Activated CD8-positive, alpha-beta T cell treated with anti-CD3 and anti-CD28 coated beads, Interleukin-2, amount 10 ng/mL, durations not matched to agents 7 days and 5 days (primary cell): ENCODE measurements at regions not wholly inside any gene's neighbourhood (a gene's known extent, or its start where the extent isn't known, plus 50 kb on each side); places are given as distances from the start of the nearest gene placed in this dataset.

Source experiments
- ATAC-seq: fragments of 150-1000 bp; cut with Tn5 transposase; one replicate; pipeline ENCODE4 v1.10.0; 2021; ENCODE audit warnings: moderate library complexity
- CTCF ChIA-PET: fragments of 350-600 bp; sonication (Branson Sonifier 250); formaldehyde crosslinking; loops from one replicate; lab custom pipeline; 2021; ENCODE audit warnings: antibody characterized with exemption; lab: Charles Lee
- POLR2A ChIA-PET: fragments of 350-600 bp; sonication (Branson Sonifier 250); formaldehyde crosslinking; loops from one replicate; lab custom pipeline; 2021; ENCODE audit warnings: antibody characterized with exemption; lab: Charles Lee
- DNase-seq: peaks from one replicate; pipeline ENCODE4 v3.0.0-alpha.2; 2020
- H3K27ac Mint-ChIP-seq: one replicate; pipeline ENCODE4 v1.8.0; 2021; ENCODE audit warnings: mild to moderate bottlenecking, mixed read lengths
- H3K27me3 Mint-ChIP-seq: one replicate; pipeline ENCODE4 v1.8.0; 2021; ENCODE audit warnings: low read depth, mixed read lengths
- H3K36me3 Mint-ChIP-seq: one replicate; pipeline ENCODE4 v1.8.0; 2021; ENCODE audit warnings: low read depth, mixed read lengths
- H3K4me1 Mint-ChIP-seq: one replicate; pipeline ENCODE4 v1.8.0; 2021; ENCODE audit warnings: low read depth, mixed read lengths
- H3K4me3 Mint-ChIP-seq: one replicate; pipeline ENCODE4 v1.8.0; 2021; ENCODE audit warnings: mild to moderate bottlenecking, mixed read lengths
- H3K9me3 Mint-ChIP-seq: one replicate; pipeline ENCODE4 v1.8.0; 2022; ENCODE audit warnings: mixed read lengths; ENCODE audit not compliant: insufficient read depth

DNA sequence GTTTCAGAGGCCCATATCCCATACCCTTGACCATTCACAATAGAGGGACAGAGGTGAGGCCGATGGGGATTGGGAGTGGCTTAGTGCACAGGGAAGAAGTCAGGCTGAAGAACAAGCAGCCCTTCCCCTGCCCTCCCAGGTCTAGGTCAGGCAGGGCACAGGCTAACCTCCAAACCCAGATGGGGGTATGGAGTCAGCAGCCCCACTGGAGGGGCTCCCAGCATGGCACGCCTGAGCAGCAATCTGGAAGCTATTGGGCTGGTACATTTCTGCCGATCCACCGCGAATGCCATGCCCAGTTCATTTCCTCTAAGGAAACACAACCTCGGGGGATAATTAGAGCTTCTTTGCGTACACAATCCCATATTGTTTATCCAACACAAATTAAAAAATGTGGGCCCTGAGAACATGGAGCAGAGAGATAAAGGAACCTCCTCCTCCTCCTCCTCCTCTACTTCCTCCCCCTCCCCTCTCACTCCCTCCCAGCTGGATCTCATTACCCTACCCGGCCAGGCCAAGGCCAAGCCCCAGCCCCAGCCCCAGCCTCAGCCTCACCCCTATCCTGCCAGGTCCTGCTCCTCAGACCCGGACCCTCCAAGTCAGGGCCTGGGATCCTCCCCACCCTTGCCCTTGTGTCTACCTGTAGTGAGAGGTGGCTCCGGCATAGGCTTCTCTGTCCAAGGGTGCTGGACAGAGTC, 83.0 kb downstream of the PJA1 start:
- Mint-ChIP-seq H3K27me3 (no peaks in the 10 kb centered on the region), H3K4me3 (no peak overlapping the region), H3K4me1 (no peaks in the 10 kb centered on the region), H3K9me3 (no peaks in the 10 kb centered on the region), H3K27ac (no peak overlapping the region), H3K36me3 (no peaks in the 10 kb centered on the region)
- ChIA-PET POLR2A (no interaction called here), CTCF (no interaction called here)
- DNase-seq (no peak), ATAC-seq (no peak)

DNA sequence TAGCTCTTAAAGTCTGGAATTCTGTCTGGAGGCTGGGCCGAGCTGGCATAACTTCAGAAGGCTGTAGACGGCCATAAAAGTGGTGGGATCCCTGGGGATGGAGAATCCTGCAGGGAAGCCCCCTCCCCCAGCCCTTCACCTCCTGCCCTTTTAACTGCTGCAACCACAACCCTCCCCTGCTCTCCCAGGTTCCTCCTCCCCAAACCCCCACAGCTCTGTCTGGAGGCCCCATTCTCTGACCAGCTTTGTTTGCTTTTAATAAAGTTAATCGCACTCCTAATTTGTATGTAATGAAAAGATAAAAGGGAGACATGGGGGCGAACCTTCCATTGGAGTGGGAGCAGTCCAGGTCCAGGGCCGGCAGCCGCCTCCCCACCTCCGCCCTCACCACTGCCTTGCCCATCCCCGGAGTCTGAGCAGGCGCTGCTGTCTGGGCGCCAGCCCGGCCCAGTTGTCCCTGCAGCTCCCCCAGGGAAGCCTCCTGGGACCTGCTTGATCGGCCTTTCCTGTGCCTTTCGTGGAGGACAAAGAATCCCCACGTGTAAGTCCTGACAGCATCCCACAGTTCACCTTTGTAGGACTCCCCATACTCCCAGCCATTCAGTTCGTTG, 84.3 kb downstream of the PJA1 start:
- no peak for DNase-seq
- ChIA-PET POLR2A (no interaction called here), CTCF (no interaction called here)
- Mint-ChIP-seq H3K27ac (no peak overlapping the region), H3K4me3 (no peak overlapping the region), H3K4me1 (no peaks in the 10 kb centered on the region), H3K27me3 (no peaks in the 10 kb centered on the region), H3K36me3 (no peaks in the 10 kb centered on the region), H3K9me3 (no peaks in the 10 kb centered on the region)
- ATAC-seq: no peak

DNA sequence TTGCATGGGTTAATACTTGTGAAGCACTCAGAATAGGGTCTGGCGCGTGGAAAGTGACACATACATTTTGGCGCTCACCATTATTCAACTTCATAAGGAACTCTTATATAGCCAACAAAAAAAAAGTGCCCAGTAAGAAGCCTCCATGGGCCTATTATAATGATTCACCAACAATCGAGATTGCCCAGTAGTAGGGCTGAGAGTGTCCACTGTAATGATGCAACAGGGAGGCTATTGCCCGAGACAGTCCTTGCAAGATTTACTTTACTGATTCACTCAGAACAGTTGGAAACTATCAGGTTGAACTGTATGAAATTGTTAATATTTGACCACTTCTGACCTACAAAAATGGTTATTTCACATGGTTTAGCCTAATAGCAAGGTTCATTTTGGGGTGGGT, 86.0 kb downstream of the PJA1 start:
- Mint-ChIP-seq H3K4me1 (no peaks in the 10 kb centered on the region), H3K27ac (no peak overlapping the region), H3K27me3 (no peaks in the 10 kb centered on the region), H3K4me3 (no peak overlapping the region), H3K9me3 (no peaks in the 10 kb centered on the region), H3K36me3 (no peaks in the 10 kb centered on the region)
- no peak for DNase-seq
- ChIA-PET CTCF (no interaction called here), POLR2A (no interaction called here)
- no peak for ATAC-seq

DNA sequence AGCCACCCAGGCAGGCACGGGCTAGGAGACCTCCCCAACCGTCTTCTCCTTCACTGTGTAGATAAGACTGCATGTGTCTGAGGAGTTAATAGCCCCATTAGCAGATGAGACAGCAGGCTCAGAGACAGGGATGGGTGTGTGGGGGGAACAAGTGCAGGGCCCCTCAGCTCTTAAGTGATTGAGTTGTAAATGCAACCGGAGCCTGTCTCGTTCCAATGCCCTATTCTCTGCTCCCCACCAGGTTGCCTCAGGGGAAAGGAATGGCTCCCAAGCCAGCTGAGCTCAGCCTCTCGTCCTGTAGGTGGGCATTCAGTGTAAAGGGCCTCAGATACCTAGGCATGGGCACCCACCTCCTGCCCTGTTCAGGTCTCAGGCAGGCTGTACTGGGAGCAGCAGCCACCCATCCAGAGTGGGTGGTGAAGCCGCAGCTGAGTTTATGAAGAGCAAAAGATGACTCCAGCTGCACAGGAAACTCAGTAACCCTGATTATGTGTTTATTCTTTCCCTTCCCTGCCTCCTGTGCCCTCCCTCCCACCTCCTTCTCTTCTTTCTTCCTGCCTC, 87.3 kb downstream of the PJA1 start:
- CTCF ChIA-PET: no interaction called here
- DNase-seq (no peak), ATAC-seq (no peak)
- Mint-ChIP-seq H3K36me3 (no peaks in the 10 kb centered on the region), H3K4me3 (no peak overlapping the region), H3K27ac (no peak overlapping the region), H3K4me1 (no peaks in the 10 kb centered on the region), H3K27me3 (no peaks in the 10 kb centered on the region), H3K9me3 (no peaks in the 10 kb centered on the region)
- POLR2A ChIA-PET: no interaction called here

DNA sequence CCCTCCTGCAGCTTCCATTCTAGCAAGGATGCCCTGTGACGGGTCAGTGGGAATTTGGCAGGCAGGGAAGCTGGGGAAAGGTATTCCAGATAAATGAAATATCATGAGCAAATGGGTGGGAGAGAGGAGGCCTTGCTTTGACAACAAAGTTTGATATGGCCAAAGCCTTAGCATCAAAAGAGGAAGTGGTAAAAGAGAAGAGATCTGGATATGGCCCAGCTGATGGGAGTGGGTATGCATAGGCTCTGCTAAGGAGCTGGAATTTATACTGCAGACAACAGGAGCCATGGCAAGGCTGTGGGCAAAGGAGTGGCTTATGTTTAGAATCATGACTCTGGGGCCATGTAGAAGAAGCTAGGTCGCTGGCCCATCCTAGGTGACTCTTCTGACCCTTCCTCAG, 89.2 kb downstream of the PJA1 start:
- Mint-ChIP-seq H3K4me3 (no peak overlapping the region), H3K4me1 (no peaks in the 10 kb centered on the region), H3K9me3 (no peaks in the 10 kb centered on the region), H3K27ac (no peak overlapping the region), H3K36me3 (no peaks in the 10 kb centered on the region), H3K27me3 (no peaks in the 10 kb centered on the region)
- POLR2A ChIA-PET: no interaction called here
- DNase-seq (no peak), ATAC-seq (no peak)
- CTCF ChIA-PET: no interaction called here

DNA sequence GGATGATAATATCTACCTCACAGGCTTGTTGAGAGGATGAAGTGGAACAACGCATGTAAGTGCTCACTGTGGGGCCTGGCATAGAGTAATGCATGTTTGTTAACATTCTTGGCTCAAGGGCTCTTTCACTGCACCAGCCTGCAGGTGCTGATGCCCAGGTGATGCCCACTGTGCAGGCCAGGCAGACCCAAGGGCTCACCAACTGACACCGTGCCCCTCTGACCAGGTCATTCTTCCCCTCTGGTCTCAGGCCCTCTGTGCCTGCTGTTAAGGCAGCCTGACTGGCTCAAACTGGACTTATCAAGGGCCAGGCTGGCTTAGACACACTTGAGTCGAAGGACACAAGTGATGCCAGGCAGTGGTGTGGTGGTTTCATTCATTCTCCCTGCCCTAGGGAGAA, 90.5 kb downstream of the PJA1 start:
- no peak overlapping the region for H3K27ac Mint-ChIP-seq
- H3K36me3 Mint-ChIP-seq: no peaks in the 10 kb centered on the region
- no peak for ATAC-seq
- no peaks in the 10 kb centered on the region for H3K27me3 Mint-ChIP-seq
- no peak for DNase-seq
- H3K9me3 Mint-ChIP-seq: no peaks in the 10 kb centered on the region
- H3K4me1 Mint-ChIP-seq: no peaks in the 10 kb centered on the region
- H3K4me3 Mint-ChIP-seq: no peak overlapping the region
- ChIA-PET POLR2A (no interaction called here), CTCF (no interaction called here)

DNA sequence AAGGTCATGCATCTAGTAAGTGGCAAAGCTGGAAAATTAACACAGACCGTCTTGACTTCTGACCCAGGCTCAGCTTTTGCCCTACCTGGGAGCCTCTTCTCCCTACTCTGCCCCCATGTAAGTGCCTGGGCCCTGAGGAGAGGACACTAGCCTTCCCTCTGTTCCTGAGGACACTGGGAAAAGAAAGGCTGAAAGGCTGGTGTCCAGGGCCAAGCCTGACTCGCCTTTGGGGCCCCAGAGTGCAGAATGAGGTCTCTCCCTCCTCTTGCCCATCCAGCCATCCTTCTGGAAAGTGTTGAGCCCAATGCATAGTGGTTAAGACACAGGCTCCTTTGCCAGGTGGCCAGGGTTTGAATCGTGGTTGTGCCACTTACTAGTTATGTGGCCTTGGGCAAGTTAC, 91.5 kb downstream of the PJA1 start:
- no peak overlapping the region for H3K4me3 Mint-ChIP-seq
- ChIA-PET POLR2A (no interaction called here), CTCF (no interaction called here)
- H3K36me3 Mint-ChIP-seq: no peaks in the 10 kb centered on the region
- H3K27me3 Mint-ChIP-seq: no peaks in the 10 kb centered on the region
- no peak for DNase-seq
- no peak overlapping the region for H3K27ac Mint-ChIP-seq
- ATAC-seq: no peak
- no peaks in the 10 kb centered on the region for H3K9me3 Mint-ChIP-seq
- H3K4me1 Mint-ChIP-seq: no peaks in the 10 kb centered on the region

DNA sequence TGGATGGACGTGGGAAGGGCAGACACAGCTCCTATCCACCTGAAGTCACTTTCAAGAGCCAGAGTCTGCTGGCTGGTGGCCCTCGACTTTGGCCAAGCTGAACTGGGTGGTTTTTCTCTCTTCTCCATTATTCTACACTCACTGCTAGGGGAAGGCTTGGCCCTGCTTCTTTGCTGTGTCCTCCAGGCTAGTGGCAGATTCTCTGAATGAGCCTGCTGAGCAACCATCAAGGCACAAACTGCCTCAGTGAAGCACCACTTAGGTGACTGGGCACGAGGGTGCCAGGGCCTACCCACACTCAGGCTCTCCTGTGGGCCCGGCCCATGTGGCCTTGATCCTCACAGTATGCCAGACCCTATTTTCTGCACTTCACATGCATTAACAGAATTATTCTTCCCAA, 92.0 kb downstream of the PJA1 start:
- POLR2A ChIA-PET: no interaction called here
- DNase-seq: no peak
- CTCF ChIA-PET: no interaction called here
- Mint-ChIP-seq H3K4me1 (no peaks in the 10 kb centered on the region), H3K27me3 (no peaks in the 10 kb centered on the region), H3K9me3 (no peaks in the 10 kb centered on the region), H3K27ac (no peak overlapping the region), H3K4me3 (no peak overlapping the region), H3K36me3 (no peaks in the 10 kb centered on the region)
- ATAC-seq: no peak

DNA sequence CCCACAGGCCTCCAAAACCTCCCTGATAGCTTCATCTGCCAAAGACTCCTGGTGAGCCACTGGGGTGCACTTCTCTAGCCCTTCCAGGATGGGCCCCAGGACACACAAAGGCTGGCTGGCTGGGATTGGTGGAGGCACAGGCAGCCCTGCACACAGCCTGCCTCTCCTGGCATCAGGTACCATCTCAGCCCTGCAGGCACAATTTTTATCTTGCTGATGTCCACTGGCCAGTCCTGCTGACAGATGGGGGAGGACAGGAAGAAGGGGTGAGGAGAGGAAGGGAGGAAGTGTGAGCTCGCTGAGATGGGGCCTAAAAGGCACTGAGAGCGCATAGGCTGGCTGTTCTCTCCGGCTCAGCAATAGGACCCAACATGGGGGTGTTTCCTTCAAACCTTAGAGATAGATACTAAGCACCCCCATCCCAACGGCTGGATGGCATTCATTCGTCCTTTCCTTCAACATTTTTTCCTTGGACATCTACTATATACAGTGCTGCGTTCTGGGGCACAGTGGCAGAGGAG, 92.7 kb downstream of the PJA1 start:
- CTCF ChIA-PET: no interaction called here
- H3K36me3 Mint-ChIP-seq: no peaks in the 10 kb centered on the region
- no peak overlapping the region for H3K27ac Mint-ChIP-seq
- POLR2A ChIA-PET: no interaction called here
- DNase-seq (no peak), ATAC-seq (no peak)
- no peaks in the 10 kb centered on the region for H3K27me3 Mint-ChIP-seq
- no peaks in the 10 kb centered on the region for H3K9me3 Mint-ChIP-seq
- H3K4me3 Mint-ChIP-seq: no peak overlapping the region
- no peaks in the 10 kb centered on the region for H3K4me1 Mint-ChIP-seq

DNA sequence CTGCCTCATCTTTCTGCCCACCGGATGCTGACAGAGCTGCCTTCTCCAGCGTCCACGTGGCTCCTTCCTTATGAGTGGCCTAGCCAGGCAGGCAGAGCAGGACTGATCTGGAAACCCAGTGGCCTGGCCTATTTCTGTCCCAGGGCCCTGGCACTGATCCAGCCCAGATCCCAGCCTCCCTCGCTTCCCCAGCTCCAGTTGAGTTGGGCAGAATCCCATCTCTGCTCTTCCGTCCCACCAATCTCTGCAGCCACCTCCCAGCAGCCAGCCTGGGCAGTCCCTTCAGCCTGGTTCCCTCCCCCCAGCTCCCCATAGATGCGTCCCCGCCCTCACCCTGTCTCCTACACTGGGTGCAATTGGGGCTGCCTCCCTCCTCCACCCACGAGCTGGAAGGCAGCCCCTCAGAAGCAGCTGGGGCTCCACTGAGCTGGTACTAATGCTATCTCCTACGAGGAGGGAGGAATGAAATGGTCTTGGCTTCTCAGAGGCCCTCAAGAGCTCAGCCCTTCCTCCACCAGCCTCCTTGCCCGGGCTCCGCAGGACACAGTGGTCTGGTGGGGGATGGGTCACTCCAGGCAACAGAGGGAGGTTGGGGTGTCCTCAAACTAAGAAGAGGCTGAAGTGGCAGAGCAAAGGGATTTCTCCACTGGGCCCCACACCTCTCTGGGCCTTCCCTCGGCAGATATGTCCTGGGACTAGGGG, 94.2 kb downstream of the PJA1 start:
- Mint-ChIP-seq H3K4me1 (no peaks in the 10 kb centered on the region), H3K36me3 (no peaks in the 10 kb centered on the region), H3K27ac (no peak overlapping the region), H3K9me3 (no peaks in the 10 kb centered on the region), H3K27me3 (no peaks in the 10 kb centered on the region), H3K4me3 (no peak overlapping the region)
- POLR2A ChIA-PET: no interaction called here
- ATAC-seq: no peak
- DNase-seq: no peak
- CTCF ChIA-PET: no interaction called here

DNA sequence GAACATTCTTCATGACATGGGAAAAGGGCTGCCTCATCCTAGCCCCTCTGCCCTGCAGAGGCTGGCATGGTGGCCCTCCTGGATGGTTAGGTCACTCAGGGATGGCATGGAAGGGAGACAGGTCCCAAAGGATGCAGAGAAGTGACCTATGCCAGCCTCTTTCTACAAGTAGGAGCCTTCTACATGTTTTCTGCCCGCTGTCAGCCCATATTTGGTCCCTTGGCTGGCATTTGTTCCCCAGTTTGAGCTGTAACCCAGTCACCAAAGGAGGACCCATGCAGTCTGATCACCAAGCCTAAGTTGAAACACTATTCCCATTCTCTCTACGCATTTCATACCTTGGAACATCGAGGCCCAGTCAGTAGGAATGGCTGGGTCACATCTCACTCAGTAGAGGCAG, 95.4 kb downstream of the PJA1 start:
- no peak for DNase-seq
- Mint-ChIP-seq H3K4me1 (no peaks in the 10 kb centered on the region), H3K4me3 (no peak overlapping the region), H3K27ac (no peak overlapping the region), H3K27me3 (no peaks in the 10 kb centered on the region), H3K36me3 (no peaks in the 10 kb centered on the region), H3K9me3 (no peaks in the 10 kb centered on the region)
- CTCF ChIA-PET: no interaction called here
- POLR2A ChIA-PET: no interaction called here
- ATAC-seq: no peak

DNA sequence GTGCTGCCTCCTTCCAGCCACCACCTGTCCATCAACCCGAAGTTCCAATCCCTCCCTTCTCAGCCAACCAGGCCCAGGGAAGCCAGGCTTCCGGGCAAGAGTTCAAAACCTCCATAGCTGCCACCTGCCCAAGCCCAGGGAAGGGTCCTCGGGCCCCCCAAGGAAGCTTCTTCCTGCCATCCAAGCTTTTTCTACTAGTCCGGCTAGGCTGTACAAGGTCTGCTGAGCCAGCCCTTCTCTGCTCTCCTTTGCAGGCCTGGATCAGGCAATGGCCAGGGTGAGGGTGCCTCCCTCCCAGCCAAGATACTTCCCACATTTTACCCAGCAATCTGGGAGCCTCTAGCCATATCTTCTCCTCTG, 96.2 kb downstream of the PJA1 start:
- Mint-ChIP-seq H3K9me3 (no peaks in the 10 kb centered on the region), H3K4me1 (no peaks in the 10 kb centered on the region), H3K27ac (no peak overlapping the region), H3K36me3 (no peaks in the 10 kb centered on the region), H3K4me3 (no peak overlapping the region), H3K27me3 (no peaks in the 10 kb centered on the region)
- ChIA-PET CTCF (no interaction called here), POLR2A (no interaction called here)
- no peak for ATAC-seq
- DNase-seq: no peak
